ENCODE measurements at regions not wholly inside any gene's neighbourhood (a gene's known extent, or its start where the extent isn't known, plus 50 kb on each side); places are given as distances from the start of the nearest gene placed in this dataset.
"Not testable (repeated sequence)": the region's sequence is repeated elsewhere in the genome, so short reads cannot be mapped to it uniquely, and the experiment has no call there.

GRCh38 chr4:104549736-104550135, 55.0 kb upstream of the CXXC4 start:
- DNase-seq = no peak

DNA sequence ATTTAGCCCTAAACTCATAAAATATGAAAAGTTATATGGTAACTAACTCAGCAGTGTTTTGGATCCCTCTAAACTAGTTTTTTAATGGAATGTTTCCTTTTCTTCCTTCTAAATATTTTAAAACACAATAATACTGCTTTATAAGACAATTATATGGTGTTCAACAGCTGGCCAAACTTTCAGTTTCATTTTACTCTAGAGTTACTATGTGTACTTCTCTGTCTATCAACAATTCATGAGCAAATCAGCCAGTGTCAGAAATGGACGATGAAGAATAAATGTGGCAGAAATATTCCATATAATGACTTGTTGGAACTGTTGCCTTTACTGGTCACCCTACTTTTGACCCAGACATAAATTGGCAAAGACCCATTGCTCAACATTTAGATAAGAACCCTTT, 64.8 kb upstream of the CXXC4 start:
- no peak for DNase-seq

- DNase-seq = no peak
Measured at GRCh38 chr4:104571341-104571740, 76.6 kb upstream of the CXXC4 start.

DNA sequence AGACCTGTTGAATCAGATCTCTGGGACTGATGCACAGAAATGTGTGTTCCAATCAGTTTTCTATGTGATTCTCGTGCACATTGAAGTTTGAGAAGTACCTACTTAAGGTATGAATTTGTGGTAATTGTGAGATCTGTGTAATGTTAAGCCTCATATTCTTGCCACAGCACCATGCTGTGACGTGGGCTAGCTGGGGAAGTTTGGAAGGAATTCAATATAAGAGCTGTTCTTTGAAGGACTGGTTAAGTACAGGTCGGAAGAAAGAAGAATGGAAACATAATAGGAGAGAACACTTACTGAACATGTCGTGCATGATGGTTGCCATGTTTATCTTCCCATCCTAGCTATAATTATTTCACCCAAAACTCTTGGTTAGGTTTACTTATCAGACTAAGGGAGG, 79.7 kb upstream of the CXXC4 start:
- DNase-seq = no peak

- no peak for DNase-seq
Measured at GRCh38 chr4:104575278-104575677, 80.6 kb upstream of the CXXC4 start.

DNA sequence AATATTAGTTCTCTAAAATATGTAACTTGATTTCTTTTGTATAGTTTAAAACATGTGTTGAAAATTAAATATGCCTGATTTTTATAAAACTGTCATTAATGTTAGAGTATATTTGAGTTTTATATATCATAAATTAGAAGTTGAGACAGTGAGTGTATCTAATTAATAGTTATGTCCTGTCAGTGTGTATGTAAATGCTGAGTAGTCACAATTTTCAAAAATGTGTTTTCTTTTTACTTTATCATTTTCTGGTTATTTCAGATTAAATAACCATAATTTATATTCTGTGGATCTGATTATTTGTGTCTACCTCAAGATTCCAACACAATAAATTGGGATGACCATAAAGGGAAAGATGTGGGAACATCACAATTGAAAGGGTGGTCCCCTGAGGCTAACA, 82.7 kb upstream of the CXXC4 start:
- DNase-seq = no peak

DNA sequence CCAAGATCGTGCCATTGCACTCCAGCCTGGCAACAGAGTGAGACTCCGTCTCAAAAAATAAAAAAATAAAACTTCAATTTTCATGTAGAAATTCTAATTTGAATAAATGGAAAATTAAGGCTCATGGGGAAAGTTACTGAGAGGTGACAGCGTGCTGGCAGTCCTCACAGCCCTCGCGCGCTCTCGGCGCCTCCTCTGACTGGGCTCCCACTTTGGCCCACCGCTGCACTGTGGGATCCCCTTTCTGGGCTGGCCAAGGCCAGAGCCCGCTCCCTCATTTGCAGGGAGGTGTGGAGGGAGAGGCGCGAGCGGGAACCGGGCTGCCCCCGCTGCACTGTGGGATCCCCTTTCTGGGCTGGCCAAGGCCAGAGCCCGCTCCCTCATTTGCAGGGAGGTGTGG, 86.8 kb upstream of the CXXC4 start:
- not testable (repeated sequence) for DNase-seq

DNA sequence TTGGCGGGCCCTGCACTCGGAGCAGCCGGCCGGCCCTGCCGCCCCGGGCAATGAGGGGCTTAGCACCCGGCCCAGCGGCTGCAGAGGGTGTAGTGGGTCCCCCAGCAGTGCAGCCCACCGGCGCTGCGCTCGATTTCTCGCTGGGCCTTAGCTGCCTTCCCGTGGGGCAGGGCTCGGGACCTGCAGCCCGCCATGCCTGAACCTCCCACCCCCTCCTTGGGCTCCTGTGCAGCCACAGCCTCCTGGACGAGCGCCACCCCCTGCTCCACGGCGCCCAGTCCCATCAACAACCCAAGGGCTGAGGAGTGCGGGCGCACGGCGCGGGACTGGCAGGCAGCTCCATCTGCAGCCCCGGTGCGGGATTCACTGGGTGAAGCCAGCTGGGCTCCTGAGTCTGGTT, 87.4 kb upstream of the CXXC4 start:
- not testable (repeated sequence) for DNase-seq

GRCh38 chr4:104589264-104589868, 94.7 kb upstream of the CXXC4 start:
- no peak for DNase-seq

DNA sequence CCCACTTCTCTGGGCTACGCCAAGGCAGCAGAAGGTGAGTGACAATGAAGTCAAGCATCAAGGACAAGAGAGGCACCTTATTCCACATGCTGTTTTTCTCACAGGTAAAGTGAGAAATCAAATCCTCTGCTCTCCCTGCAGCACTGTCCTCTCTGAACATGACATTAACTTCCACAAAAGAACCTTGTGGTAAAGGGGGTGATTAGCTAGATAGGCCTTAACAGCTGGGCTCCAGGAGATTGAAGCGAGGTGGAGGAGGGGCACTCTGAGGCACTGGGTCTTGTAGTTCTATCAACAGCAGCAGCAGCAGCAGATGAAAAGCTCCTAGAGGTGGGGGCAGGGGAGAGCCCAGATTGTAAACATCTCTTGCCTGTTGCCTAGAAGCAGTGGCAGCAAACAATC, 96.8 kb upstream of the CXXC4 start:
- peak in 5 of 56 donors; percentile 1 to 24 (median 4) for DNase-seq

- DNase-seq = no peak
Measured at GRCh38 chr4:104592183-104592582, 97.5 kb upstream of the CXXC4 start.

DNA sequence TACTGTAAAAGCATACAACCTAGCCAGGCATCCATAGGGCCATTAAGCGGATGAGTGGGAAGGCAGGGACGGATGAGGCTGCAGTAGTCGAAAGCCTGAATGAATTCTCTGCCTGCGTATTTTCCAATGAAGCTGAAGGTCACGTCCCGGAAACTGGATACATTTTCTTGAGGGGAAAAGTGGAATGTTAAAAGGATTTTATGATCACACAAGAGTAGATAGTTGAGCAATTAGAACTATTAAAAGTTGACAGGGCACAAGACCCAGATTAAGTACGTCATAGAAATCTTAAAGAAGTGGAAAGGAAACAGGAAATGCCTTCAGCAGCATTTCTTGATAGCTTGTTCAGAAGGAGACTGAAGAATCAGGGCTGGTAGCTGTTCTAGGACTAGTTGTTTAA, 98.3 kb upstream of the CXXC4 start:
- DNase-seq = no peak

DNA sequence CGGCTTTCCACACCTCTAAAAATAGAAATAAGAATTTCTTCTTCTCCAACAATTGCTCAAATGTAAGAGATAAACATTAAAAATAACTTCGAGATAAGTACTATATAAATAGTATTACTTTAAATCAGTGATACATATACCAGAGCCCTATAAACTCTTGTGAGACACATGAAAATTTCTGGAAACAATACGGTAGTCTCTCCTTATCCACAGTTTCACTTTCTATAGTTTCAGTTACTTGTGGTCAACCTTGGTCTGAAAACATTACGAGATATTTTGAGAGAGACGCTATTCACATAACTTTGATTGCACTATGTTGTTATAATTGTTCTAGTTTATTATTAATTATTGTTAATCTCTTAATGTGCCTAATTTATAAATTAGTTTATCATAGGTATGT, 101.5 kb upstream of the CXXC4 start:
- no peak for DNase-seq

GRCh38 chr4:104615496-104615895, 120.8 kb upstream of the CXXC4 start:
- no peak for DNase-seq

DNA sequence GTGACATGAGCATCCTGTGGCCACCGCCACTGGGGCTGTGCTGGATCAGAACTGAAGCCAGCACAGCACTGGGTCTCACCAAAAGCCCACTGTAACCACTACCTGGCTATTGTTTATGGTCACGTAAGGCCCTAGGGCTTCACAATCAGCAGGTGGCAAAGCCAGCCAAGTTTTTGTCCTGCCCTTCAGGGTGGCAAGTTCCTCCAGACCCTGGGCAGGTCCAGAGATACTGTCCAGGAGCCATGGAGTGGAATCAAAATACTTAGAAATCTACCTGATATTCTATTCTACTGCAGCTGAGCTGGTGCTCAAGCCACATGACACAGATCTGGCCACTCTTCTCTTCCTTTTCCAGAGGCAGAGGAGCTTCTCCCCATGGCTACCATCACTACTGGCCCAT, 121.2 kb upstream of the CXXC4 start:
- DNase-seq = no peak

DNA sequence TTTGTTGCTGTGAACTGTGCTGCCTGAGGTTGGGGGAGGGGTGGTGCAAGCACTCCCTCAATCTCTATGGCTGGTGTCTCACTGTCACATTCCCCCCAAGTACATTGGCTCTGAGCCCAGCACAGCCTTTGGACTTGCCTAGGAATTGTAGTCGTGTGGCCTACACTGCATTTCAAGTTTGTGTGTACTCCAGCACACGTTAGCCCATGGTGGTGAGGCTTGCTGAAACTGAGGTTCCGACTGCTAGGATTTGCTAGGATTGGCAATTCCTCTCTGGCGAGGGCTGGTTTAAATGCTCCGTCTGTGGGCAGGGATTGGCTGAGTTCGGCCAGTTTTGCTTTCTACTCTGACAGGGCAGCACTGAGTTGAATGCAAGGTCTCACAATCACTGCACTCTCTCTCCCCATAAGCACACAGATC, 121.7 kb upstream of the CXXC4 start:
- DNase-seq = peak in 25 of 56 donors; percentile 0 to 63 (median 8)

- DNase-seq = no peak
Measured at GRCh38 chr4:104625706-104626105, 131.0 kb upstream of the CXXC4 start.

GRCh38 chr4:104629601-104630000, 134.9 kb upstream of the CXXC4 start:
- no peak for DNase-seq

- no peak for DNase-seq
Measured at GRCh38 chr4:104630272-104630671, 135.6 kb upstream of the CXXC4 start.

DNA sequence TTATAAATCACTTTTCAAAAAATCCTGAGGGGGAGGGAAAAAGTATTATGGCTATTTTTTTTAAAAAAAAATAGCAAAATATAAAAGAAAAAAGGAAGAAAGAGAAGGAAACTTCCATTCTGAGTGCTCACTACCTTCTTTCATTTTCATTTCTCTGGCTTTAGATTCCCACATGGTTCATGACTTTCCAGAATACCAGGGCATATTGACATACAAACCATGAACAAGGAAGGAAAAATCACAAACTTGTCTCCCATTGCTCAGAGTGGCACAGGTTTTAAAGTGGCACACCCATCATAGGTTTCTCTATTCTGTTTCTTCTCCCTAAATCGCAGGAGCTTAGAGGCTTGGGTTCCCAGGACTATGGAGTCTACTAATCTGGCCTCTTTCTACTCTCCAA, 136.3 kb upstream of the CXXC4 start:
- no peak for DNase-seq

- no peak for DNase-seq
Measured at GRCh38 chr4:104641418-104641817, 146.7 kb upstream of the CXXC4 start.

DNA sequence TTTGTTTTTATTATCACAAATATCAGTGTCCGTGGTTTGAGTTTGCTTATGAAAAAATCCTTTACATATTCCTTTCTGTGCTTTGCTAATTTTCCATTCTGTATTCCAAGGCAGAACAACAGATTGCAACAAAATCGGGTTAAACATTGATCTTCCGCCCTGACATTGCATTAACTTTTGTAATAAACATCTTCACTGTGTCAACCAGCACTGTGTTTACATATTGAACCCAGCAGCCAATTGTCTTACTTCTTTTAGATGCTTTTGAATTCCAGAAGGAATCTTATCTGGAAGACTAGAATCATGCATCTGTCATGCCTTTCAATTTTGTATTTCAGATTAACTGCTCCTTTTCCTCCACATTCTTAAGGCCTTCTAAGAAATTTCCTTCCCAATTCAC, 147.8 kb upstream of the CXXC4 start:
- no peak for DNase-seq

DNA sequence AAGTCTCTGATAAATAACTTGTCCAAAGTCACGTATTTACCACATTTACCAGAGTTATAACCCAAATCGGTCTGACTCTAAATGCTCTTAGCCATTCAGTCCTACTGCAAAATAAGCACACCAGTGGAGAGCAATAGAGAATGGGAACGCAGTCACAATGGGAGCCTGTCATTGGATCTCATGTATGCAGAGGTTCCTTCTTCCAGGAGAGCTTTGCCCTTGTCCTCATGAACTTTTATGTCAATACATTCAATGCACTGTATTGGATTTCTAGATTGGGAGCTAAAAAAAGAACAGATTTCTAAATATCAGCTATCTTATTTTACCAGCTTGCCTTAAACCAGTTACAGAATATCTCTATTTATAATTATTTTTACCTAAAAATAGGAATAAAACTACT, 149.1 kb upstream of the CXXC4 start:
- DNase-seq = no peak

DNA sequence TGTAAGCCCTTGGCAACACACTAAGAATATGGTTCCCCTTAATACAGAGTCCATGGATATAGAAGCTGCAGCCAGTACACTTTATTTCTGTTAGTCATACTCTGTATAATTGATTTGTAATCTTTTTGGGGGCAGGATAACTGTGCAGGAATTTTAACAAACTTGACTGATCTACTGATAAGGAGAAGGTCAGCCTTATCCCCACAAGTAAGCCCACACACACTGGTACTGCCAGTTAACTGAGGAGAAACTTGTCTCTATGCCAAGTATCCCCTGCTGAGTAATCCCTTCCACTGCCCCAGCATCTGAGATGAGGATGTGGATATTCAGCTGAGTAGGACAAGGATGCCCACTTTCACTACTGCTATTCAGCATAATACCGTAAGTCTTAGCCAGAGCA, 154.9 kb upstream of the CXXC4 start:
- no peak for DNase-seq

Measured in amygdala (tissue), 56 donors.